ENCODE measurements at regions not wholly inside any gene's neighbourhood (a gene's known extent, or its start where the extent isn't known, plus 50 kb on each side); places are given as distances from the start of the nearest gene placed in this dataset.

GRCh38 chr2:157076526-157077161 is 180.9 kb upstream of the GALNT5 start:
- ChIA-PET POLR2A (no interaction called here), CTCF (no interaction called here)
- ATAC-seq (no peak), FAIRE-seq (no peak), DNase-seq (ENCODE audit: low read depth in 1 of 2, low spot score in 1 of 2) (no peak)
- Histone ChIP-seq H3K4me3 (no peak overlapping the region), H3K4me1 (no peaks in the 10 kb centered on the region), H3K9me3 (peaks cover 3% of the 10 kb centered on the region; the same call in 1 of the 3 replicates), H3K27ac (no peak overlapping the region), H3K4me2 (no peak overlapping the region)
- TF ChIP-seq FOXS1 (CRISPR knock-in tag; IDR thresholded peaks at IDR 0.05), result no peak
- TF ChIP-seq EP300 (IDR thresholded peaks at IDR 0.05), result no peak
- no peak for TF ChIP-seq SREBF2 (IDR thresholded peaks at IDR 0.05)
- TF ChIP-seq, protein P1, sequence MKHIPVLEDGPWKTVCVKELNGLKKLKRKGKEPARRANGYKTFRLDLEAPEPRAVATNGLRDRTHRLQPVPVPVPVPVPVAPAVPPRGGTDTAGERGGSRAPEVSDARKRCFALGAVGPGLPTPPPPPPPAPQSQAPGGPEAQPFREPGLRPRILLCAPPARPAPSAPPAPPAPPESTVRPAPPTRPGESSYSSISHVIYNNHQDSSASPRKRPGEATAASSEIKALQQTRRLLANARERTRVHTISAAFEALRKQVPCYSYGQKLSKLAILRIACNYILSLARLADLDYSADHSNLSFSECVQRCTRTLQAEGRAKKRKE (CRISPR knock-in tag; IDR thresholded peaks at IDR 0.05; ENCODE audit: low read depth), result no peak
- 55% methylated on average over 3 of the region's 3 CpGs for WGBS (ENCODE audit: missing lambda C conversion rate)

- Histone ChIP-seq H3K4me2 (no peak overlapping the region), H3K27ac (no peak overlapping the region), H3K4me1 (no peaks in the 10 kb centered on the region), H3K9me3 (no peaks in the 10 kb centered on the region), H3K4me3 (no peak overlapping the region)
- POLR2A ChIA-PET, result interaction anchor here (0.7 kb wide), 1 partner anchor 9 kb away, joined by 4 read pairs; no protein-coding TSS in a partner anchor
- DNase-seq (ENCODE audit: low read depth in 1 of 2, low spot score in 1 of 2) (no peak), ATAC-seq (no peak), FAIRE-seq (no peak)
- TF ChIP-seq PBX3 (IDR thresholded peaks at IDR 0.05) (no peak), CHD4 (IDR thresholded peaks at IDR 0.05; ENCODE audit: borderline replicate concordance) (no peak), POLR2A (IDR thresholded peaks at IDR 0.05; ENCODE audit: low read length) (no peak), ZSCAN20 (CRISPR knock-in tag; IDR thresholded peaks at IDR 0.05) (no peak)
- CTCF ChIA-PET, result interaction anchor here (0.6 to 1.4 kb wide), 2 partner anchors 9 to 12 kb away, joined by 3 to 4 read pairs; no protein-coding TSS in a partner anchor
These were observed 179.7 kb upstream of the GALNT5 start for GRCh38 chr2:157077753-157078350.

DNA sequence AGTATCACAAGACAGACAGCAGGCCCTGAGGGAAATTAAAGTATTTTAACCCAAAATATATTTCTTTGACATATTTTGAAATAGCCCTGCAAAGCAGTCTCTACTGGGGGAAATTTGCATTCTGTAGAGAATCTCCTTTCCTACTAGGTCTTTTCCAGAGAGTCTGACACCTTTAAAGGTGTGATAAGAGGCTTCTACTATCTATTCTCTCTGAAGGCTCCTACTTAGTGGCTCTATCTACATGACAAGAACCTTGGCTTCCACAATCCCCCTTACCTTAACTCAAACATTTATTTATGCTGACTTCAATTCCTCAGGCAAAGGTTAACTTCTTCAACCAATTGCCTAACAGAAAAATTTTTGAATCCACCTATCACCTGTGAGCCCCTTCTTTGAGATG is 174.6 kb upstream of the GALNT5 start:
- no peak for ATAC-seq
- CTCF ChIA-PET, result no interaction called here

GRCh38 chr2:157085522-157085921 is 172.0 kb upstream of the GALNT5 start:
- no peak for ATAC-seq
- no peaks in the 10 kb centered on the region for H3K4me1 ChIP-seq
- H3K9me3 ChIP-seq, result no peaks in the 10 kb centered on the region
- FAIRE-seq, result no peak
- POLR2A ChIA-PET, result no interaction called here
- no peak overlapping the region for H3K4me3 ChIP-seq
- CTCF ChIA-PET, result no interaction called here
- DNase-seq (ENCODE audit: low read depth in 1 of 2, low spot score in 1 of 2), result no peak
- no peak overlapping the region for H3K27ac ChIP-seq
- H3K4me2 ChIP-seq, result no peak overlapping the region
- TF ChIP-seq ZNF302 (CRISPR knock-in tag; IDR thresholded peaks at IDR 0.05), result no peak
- TF ChIP-seq, protein P2, sequence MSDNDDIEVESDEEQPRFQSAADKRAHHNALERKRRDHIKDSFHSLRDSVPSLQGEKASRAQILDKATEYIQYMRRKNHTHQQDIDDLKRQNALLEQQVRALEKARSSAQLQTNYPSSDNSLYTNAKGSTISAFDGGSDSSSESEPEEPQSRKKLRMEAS (IDR thresholded peaks at IDR 0.05), result no peak
- no peak for TF ChIP-seq EHF (CRISPR knock-in tag; IDR thresholded peaks at IDR 0.05)
- WGBS (ENCODE audit: missing lambda C conversion rate), result 35% methylated on average over 1 of the region's 1 CpG

More for the DNA sequence above, 174.6 kb upstream of the GALNT5 start:
- no peak overlapping the region for H3K27ac ChIP-seq
- no peaks in the 10 kb centered on the region for H3K4me1 ChIP-seq
- POLR2A ChIA-PET, result no interaction called here
- DNase-seq (ENCODE audit: low read depth in 1 of 2, low spot score in 1 of 2) (no peak), FAIRE-seq (no peak)
- no peaks in the 10 kb centered on the region for H3K9me3 ChIP-seq
- H3K4me2 ChIP-seq, result no peak overlapping the region
- no peak overlapping the region for H3K4me3 ChIP-seq
- no peak for TF ChIP-seq PBX3 (IDR thresholded peaks at IDR 0.05)

- no peak for FAIRE-seq
- H3K27ac ChIP-seq, result no peak overlapping the region
- no peak for ATAC-seq
- CTCF ChIA-PET, result interaction anchor here (0.8 kb wide), 1 partner anchor 10 kb away, joined by 3 read pairs; no protein-coding TSS in a partner anchor
- H3K4me2 ChIP-seq, result no peak overlapping the region
- no peaks in the 10 kb centered on the region for H3K4me1 ChIP-seq
- TF ChIP-seq BCL3 (IDR thresholded peaks at IDR 0.05) (no peak), NPAS2 (CRISPR knock-in tag; IDR thresholded peaks at IDR 0.05; ENCODE audit: borderline replicate concordance) (no peak)
- WGBS (ENCODE audit: missing lambda C conversion rate), result 76% methylated on average over 13 of the region's 13 CpGs
- no peaks in the 10 kb centered on the region for H3K9me3 ChIP-seq
- POLR2A ChIA-PET, result no interaction called here
- H3K4me3 ChIP-seq, result no peak overlapping the region
- DNase-seq (ENCODE audit: low read depth in 1 of 2, low spot score in 1 of 2), result no peak
These were observed 170.0 kb upstream of the GALNT5 start for GRCh38 chr2:157087373-157088002.

Measured in A549 (cell line).